Breast epithelium (tissue), 3 donors: ENCODE measurements at regions not wholly inside any gene's neighbourhood (a gene's known extent, or its start where the extent isn't known, plus 50 kb on each side); places are given as distances from the start of the nearest gene placed in this dataset.

Source experiments
- POLR2A ChIP-seq: fragments of 450-650 bp; IDR thresholded peaks from one replicate; pipeline ENCODE4 v1.6.1; 2016; ENCODE audit warnings: antibody characterized with exemption, mild to moderate bottlenecking, moderate library complexity
- POLR2AphosphoS5 ChIP-seq, 3 donors: sonication (generic); formaldehyde crosslinking; IDR thresholded peaks; one replicate each; pipeline ENCODE4 v1.6.1; 2017; ENCODE audit warnings: antibody characterized with exemption in 3 of 3
- TF ChIP-seq, protein P1 (sequence below), 3 donors: fragments of 450-650 bp; IDR thresholded peaks; one replicate each; pipeline ENCODE4 v1.5.1; 2016 to 2017; ENCODE audit warnings: antibody characterized with exemption in 3 of 3, mild to moderate bottlenecking in 3 of 3, moderate library complexity in 3 of 3

DNA sequence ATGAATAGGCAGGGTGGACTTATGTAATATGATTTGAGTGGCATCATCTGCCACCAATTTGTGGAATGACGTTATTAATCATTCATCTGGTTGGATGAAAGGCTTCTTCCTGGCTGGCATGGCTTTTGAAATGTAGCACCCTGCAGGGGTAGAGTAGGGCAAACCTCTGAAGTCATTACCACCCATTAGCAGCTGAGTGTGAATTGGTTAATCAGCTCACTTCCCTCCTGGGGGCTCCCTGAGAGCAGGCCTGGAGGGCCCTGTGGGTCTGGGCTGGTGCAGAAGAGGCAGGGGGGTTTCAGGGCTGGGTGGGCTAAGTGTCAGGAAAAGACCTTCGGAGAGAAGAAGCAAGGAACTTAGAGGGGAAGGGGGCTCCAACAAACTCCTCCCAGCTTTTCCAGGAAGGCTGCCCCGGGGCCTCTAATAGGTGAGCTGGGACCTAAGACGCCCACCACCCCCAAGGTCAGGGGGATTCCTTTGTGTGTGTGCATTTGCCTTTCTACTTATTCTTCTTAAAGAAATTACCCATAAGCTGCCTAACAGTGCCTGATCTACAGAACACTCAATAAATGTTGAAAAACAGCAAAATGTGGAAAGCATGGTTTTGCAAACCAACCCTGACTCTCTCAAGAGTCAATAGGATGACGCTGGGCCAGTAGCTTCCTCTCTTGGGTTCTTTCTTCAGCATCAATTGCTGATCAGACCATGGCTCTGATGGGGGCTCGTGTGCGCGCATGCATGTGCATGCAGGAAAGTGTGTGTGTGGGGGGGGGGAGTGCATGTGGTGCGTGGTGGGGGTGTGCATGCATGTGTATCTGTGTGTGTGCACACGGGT, 49.7 kb upstream of the ZNF516 start:
- TF ChIP-seq, protein P1, sequence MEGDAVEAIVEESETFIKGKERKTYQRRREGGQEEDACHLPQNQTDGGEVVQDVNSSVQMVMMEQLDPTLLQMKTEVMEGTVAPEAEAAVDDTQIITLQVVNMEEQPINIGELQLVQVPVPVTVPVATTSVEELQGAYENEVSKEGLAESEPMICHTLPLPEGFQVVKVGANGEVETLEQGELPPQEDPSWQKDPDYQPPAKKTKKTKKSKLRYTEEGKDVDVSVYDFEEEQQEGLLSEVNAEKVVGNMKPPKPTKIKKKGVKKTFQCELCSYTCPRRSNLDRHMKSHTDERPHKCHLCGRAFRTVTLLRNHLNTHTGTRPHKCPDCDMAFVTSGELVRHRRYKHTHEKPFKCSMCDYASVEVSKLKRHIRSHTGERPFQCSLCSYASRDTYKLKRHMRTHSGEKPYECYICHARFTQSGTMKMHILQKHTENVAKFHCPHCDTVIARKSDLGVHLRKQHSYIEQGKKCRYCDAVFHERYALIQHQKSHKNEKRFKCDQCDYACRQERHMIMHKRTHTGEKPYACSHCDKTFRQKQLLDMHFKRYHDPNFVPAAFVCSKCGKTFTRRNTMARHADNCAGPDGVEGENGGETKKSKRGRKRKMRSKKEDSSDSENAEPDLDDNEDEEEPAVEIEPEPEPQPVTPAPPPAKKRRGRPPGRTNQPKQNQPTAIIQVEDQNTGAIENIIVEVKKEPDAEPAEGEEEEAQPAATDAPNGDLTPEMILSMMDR (IDR thresholded peaks at IDR 0.05), result no peak
- TF ChIP-seq POLR2A, result no peak
- no peak for TF ChIP-seq POLR2AphosphoS5 (IDR thresholded peaks at IDR 0.05)
